DND-41 (cell line): ENCODE measurements at regions not wholly inside any gene's neighbourhood (a gene's known extent, or its start where the extent isn't known, plus 50 kb on each side); places are given as distances from the start of the nearest gene placed in this dataset.

Source experiments
- ATAC-seq: fragments of 200-7000 bp; cut with Tn5 transposase; 3 replicates; pipeline ENCODE4 v1.9.1; 2021; ENCODE audit warnings: low read depth; ENCODE audit not compliant: insufficient read depth
- DNase-seq: peaks from one replicate; pipeline ENCODE4 v3.0.0-alpha.2; 2020
- H2AFZ ChIP-seq: 2 replicates; pipeline ENCODE4 v1.6.0; 2012; ENCODE audit warnings: low read depth, low read length
- H3K27ac ChIP-seq: 2 replicates; pipeline ENCODE4 v1.5.1; 2012; ENCODE audit warnings: low read length, inconsistent platforms
- H3K27me3 ChIP-seq: fragments of 200-600 bp; sonication (generic); 2 replicates; pipeline ENCODE4 v1.6.0; 2012; ENCODE audit warnings: low read length, mild to moderate bottlenecking, inconsistent platforms; ENCODE audit not compliant: insufficient read depth, poor library complexity
- H3K36me3 ChIP-seq: 2 replicates; pipeline ENCODE4 v1.5.1; 2012; ENCODE audit warnings: low read length, inconsistent platforms; ENCODE audit not compliant: insufficient read depth
- H3K4me1 ChIP-seq: 2 replicates; pipeline ENCODE4 v1.5.1; 2012; ENCODE audit warnings: mild to moderate bottlenecking, low read length; ENCODE audit not compliant: insufficient read depth
- H3K4me2 ChIP-seq: 2 replicates; pipeline ENCODE4 v1.6.0; 2012; ENCODE audit warnings: mild to moderate bottlenecking, moderate library complexity, low read length, inconsistent platforms; ENCODE audit not compliant: insufficient read depth
- H3K4me3 ChIP-seq, 2 experiments: fragments of 200-600 bp in 1 of 2; shearing (Covaris generic) in 1 of 2; 2 replicates each; pipeline ENCODE4 v1.5.1; 2012 to 2016; ENCODE audit warnings: inconsistent platforms in 2 of 2, low read length in 2 of 2, mild to moderate bottlenecking in 2 of 2, low read depth in 1 of 2, moderate library complexity in 1 of 2
- H3K79me2 ChIP-seq: 2 replicates; pipeline ENCODE4 v1.6.0; 2012; ENCODE audit warnings: low read length, inconsistent platforms; ENCODE audit not compliant: insufficient read depth
- H3K9ac ChIP-seq: 2 replicates; pipeline ENCODE4 v1.6.0; 2012; ENCODE audit warnings: low read depth, mild to moderate bottlenecking, inconsistent platforms, low read length, moderate library complexity
- H3K9me3 ChIP-seq: 2 replicates; pipeline ENCODE4 v1.5.1; 2012; ENCODE audit warnings: low read length, moderate library complexity, mild to moderate bottlenecking, inconsistent platforms; ENCODE audit not compliant: insufficient read depth, severe bottlenecking
- H4K20me1 ChIP-seq: 2 replicates; pipeline ENCODE4 v1.6.0; 2012; ENCODE audit warnings: low read length; ENCODE audit not compliant: insufficient read depth
- EZH2 ChIP-seq: IDR thresholded peaks from 3 replicates; pipeline ENCODE4 v1.6.1; 2012; ENCODE audit warnings: borderline replicate concordance, low read depth, mild to moderate bottlenecking, moderate library complexity, low read length, inconsistent platforms; ENCODE audit not compliant: severe bottlenecking
- TF ChIP-seq, protein P1 (sequence below): IDR thresholded peaks from 2 replicates; pipeline ENCODE4 v1.5.1; 2012; ENCODE audit warnings: borderline replicate concordance, low read length, moderate library complexity, mild to moderate bottlenecking; ENCODE audit not compliant: poor library complexity, severe bottlenecking; ENCODE audit errors: extremely low read depth

DNA sequence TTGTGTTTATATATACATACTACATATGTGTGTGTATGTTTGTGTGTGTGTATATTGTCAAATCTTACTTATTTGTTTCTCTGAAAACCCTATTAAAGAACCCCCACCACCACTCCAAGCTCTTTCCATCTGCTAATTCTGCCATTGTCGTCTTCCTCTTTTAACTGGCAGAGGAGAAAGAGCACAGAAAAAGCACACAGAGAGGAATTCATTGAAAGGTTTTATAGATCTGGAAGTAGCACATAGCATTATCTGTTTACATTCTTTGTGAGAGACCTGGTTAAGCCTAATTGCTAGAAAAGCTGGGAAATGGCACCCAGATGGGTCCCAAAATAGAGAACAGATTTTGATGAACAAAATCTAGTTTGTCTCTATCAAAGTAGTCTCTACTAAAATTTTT, 800.0 kb upstream of the PIK3C3 start:
- H3K4me3 ChIP-seq, result no peak overlapping the region
- no peaks in the 10 kb centered on the region for H3K4me1 ChIP-seq
- DNase-seq (no peak), ATAC-seq (no peak)
- H3K79me2 ChIP-seq, result no peaks in the 10 kb centered on the region
- no peaks in the 10 kb centered on the region for H3K36me3 ChIP-seq
- no peak overlapping the region for H3K27ac ChIP-seq
- no peaks in the 10 kb centered on the region for H4K20me1 ChIP-seq
- H3K9ac ChIP-seq, result no peak overlapping the region
- no peak for TF ChIP-seq EZH2
- TF ChIP-seq, protein P1, sequence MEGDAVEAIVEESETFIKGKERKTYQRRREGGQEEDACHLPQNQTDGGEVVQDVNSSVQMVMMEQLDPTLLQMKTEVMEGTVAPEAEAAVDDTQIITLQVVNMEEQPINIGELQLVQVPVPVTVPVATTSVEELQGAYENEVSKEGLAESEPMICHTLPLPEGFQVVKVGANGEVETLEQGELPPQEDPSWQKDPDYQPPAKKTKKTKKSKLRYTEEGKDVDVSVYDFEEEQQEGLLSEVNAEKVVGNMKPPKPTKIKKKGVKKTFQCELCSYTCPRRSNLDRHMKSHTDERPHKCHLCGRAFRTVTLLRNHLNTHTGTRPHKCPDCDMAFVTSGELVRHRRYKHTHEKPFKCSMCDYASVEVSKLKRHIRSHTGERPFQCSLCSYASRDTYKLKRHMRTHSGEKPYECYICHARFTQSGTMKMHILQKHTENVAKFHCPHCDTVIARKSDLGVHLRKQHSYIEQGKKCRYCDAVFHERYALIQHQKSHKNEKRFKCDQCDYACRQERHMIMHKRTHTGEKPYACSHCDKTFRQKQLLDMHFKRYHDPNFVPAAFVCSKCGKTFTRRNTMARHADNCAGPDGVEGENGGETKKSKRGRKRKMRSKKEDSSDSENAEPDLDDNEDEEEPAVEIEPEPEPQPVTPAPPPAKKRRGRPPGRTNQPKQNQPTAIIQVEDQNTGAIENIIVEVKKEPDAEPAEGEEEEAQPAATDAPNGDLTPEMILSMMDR, result no peak
- no peak overlapping the region for H2AFZ ChIP-seq
- H3K27me3 ChIP-seq, result no peaks in the 10 kb centered on the region
- H3K4me2 ChIP-seq, result no peak overlapping the region
- no peaks in the 10 kb centered on the region for H3K9me3 ChIP-seq

DNA sequence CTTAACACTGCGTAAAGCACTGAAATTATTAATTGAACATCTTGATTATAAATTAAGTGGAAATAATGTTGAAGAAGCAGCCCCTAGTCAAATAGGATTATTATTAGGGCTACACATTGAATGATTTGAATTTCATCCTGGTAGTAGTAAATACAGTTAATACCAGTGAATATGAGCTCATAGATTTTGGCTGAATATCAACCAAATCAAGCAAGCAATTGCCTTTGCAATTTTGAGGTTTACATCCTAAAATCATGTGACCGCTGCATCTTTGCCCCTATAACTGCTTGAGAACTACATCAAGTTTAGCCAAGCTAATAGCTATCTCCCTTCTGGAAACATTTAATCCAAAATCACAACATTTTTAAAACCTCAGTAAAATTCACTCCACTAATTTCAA, 801.2 kb upstream of the PIK3C3 start:
- Histone ChIP-seq H4K20me1 (no peaks in the 10 kb centered on the region), H3K4me2 (no peak overlapping the region), H3K9ac (no peak overlapping the region), H3K4me1 (no peaks in the 10 kb centered on the region), H3K9me3 (no peaks in the 10 kb centered on the region), H3K4me3 (no peak overlapping the region), H3K79me2 (no peaks in the 10 kb centered on the region), H3K36me3 (no peaks in the 10 kb centered on the region), H3K27me3 (no peaks in the 10 kb centered on the region), H3K27ac (no peak overlapping the region), H2AFZ (no peak overlapping the region)
- TF ChIP-seq, protein P1, result no peak
- no peak for TF ChIP-seq EZH2
- DNase-seq, result no peak
- no peak for ATAC-seq

DNA sequence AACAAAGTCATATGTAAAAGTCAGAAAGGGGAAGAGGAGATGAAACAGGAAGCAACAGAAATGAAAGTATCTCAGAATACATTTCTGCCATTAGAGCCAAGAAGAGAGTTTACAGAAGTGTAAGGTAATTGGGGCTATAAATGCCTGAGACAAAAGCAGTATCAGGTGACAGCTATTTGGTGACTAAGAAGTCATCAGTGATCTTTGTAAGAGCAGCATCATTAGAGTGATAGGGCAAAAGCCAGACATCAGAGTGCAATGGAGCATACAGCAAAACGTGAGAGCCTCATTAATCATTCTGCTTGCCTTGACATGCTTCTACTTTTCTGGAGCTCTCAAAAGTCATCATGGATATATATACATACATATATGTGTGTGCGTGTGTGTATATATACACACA, 804.7 kb upstream of the PIK3C3 start:
- Histone ChIP-seq H3K9me3 (no peaks in the 10 kb centered on the region), H3K4me2 (no peak overlapping the region), H3K36me3 (no peaks in the 10 kb centered on the region), H3K27ac (no peak overlapping the region), H3K9ac (no peak overlapping the region), H2AFZ (no peak overlapping the region), H4K20me1 (no peaks in the 10 kb centered on the region), H3K4me3 (no peak overlapping the region), H3K4me1 (no peaks in the 10 kb centered on the region), H3K27me3 (no peaks in the 10 kb centered on the region), H3K79me2 (no peaks in the 10 kb centered on the region)
- ATAC-seq (no peak), DNase-seq (no peak)
- TF ChIP-seq, protein P1, result no peak
- TF ChIP-seq EZH2, result no peak

DNA sequence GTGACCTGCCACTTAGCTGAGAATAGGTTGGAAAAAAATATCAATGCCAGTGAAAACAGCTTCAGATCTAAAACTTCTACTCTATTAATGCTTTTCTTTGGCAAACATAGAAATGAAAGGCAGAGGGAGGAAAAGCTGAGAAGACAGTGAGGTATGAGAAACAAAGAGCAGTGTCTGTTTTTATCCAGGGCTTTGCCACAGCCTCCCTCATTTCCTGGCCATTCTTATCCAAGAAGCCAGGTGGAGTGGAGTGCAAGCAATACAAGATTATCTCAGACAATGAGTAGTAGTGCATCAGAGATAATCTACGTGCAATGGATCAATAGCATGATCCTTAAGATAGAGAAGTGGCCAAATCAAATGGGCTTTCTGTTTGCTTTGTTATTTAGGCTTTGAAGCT, 808.7 kb upstream of the PIK3C3 start:
- no peak overlapping the region for H2AFZ ChIP-seq
- no peaks in the 10 kb centered on the region for H3K4me1 ChIP-seq
- DNase-seq, result no peak
- H3K27ac ChIP-seq, result no peak overlapping the region
- no peak overlapping the region for H3K4me2 ChIP-seq
- no peaks in the 10 kb centered on the region for H3K27me3 ChIP-seq
- no peak overlapping the region for H3K9ac ChIP-seq
- no peaks in the 10 kb centered on the region for H3K36me3 ChIP-seq
- TF ChIP-seq, protein P1, result no peak
- TF ChIP-seq EZH2, result no peak
- H4K20me1 ChIP-seq, result no peaks in the 10 kb centered on the region
- H3K9me3 ChIP-seq, result no peaks in the 10 kb centered on the region
- H3K4me3 ChIP-seq, result no peak overlapping the region
- no peak for ATAC-seq
- H3K79me2 ChIP-seq, result no peaks in the 10 kb centered on the region
